Ramos (cell line): ENCODE measurements at regions not wholly inside any gene's neighbourhood (a gene's known extent, or its start where the extent isn't known, plus 50 kb on each side); places are given as distances from the start of the nearest gene placed in this dataset.

ENCODE experiments used
- in situ Hi-C: fragments of 300-500 bp; cut with MboI; formaldehyde crosslinking; loops from one replicate; pipeline ENCODE4 v1.14.3; 2022; ENCODE audit warnings: low sequenced_read_pairs; ENCODE audit not compliant: unreplicated experiment

- in situ Hi-C loops, result no loop called here
Observed at GRCh38 chr2:34909992-34910705, 1311.0 kb upstream of the FAM98A start.

GRCh38 chr2:34907812-34908211 lies 1308.7 kb upstream of the FAM98A start:
- in situ Hi-C loops, result no loop called here

DNA sequence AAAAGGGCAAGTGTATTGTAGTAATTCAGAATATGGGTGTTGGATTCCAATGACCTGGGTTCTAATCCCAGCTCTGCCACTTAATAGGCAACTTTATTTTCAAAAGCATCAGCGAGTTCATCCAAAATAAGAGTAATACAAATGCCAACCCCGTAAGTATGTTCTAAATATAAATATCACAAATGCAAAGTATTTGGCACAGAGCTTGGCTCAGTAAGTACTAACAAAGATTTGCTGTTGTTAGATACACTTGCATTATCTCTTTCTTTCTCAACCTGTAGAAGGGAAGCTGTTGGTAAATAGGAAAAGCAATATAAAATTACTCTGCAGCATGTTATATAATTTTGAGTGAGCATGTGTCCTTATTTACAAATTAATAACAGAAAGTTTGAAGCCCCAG lies 1302.6 kb upstream of the FAM98A start:
- in situ Hi-C loops, result no loop called here

DNA sequence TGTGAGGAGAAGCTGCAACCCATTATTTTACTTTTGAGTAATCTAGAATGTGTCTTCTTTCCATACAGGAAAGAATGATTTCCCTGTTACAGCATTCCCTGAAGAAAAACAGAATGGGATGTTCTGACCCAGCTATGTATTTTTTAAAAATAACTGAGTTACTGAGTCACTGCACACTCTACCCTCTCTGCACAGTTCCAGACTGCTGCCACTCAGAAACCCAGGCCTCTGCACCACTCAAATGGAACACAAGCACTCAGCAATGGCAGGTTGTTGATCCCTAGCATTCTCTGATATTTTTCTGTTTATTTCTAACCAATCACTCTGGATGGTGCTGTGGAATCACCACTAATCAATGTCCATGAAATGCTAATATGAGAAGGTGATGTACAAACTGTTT lies 1300.0 kb upstream of the FAM98A start:
- in situ Hi-C loops, result no loop called here

DNA sequence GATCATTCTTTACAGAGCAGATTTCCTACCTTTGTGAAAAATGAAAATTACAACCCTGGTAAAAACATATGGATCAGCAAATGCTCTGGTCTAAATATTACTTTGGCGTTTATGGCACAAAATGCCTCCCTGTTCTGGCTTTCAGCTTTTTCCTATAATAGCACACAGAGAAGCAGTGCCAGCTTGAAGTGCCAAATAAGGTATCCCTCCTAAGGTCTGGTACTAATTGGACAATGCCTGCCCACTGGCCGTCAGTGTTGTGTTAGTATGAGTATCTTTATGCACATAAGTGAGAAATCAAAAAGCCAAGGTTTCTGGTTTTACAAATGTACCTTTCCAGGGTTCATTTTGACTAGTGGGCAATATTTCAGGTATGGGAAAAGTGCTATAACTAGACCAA lies 1293.7 kb upstream of the FAM98A start:
- in situ Hi-C loops, result no loop called here

DNA sequence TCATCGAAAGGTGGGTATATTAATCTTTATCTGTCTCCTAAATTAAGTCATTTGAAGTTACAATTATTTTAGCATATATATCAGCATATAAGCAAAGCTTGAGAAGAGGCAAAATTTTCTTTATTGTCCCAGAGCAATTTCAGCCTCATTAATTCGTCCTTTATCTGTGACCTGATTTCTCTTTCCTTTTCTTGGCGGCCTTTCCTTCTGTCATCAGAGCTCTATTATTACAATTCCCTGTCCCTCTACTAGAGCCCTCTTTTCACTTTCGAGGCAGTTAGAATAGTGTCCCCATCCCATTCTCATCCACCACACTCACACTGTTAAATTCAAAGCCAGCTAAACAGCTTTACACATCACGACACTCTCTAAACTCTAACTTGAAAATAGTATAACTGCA lies 1293.2 kb upstream of the FAM98A start:
- in situ Hi-C loops, result no loop called here

GRCh38 chr2:34875091-34875745 lies 1276.1 kb upstream of the FAM98A start:
- in situ Hi-C loops, result no loop called here

DNA sequence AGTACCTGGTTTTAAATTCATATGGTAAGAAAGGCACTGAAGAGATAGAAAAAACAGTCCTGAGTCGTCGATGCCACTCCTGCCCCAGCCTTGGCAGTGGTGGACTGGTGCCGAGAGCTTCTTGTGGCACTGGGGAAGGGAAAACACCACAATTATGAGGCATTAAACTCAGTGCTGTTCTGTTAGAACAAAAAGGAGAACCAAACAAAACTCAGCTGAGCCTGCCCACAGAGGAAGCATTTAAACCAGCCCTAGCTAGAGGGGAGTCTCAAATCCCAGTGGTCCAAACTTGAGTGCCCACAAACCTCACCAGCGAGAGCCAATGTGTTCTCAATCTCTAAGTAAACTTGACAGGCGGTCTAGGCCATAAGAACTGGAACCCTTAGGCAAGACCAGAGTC lies 1254.5 kb upstream of the FAM98A start:
- in situ Hi-C loops, result no loop called here

- in situ Hi-C loops, result no loop called here
Observed at GRCh38 chr2:34851804-34852203, 1252.7 kb upstream of the FAM98A start.

DNA sequence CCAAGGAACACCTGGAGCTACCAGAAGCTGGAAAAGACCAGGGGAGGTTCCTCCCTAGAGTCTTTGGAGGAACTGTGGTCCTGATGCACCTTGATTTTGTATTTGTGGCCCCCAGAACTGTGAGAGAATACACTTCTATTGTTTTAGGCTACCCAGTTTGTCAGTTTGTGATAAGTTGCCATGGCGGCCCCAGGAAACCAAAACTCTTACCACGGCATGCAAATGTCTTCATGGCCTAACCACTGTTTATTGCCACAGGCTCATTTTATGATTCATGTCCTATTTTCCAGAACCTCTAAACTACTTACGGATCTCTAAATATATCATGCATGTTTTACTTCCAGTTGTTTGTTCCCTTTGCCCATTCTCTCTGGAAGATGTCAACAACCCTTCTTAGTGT lies 1250.7 kb upstream of the FAM98A start:
- in situ Hi-C loops, result no loop called here

DNA sequence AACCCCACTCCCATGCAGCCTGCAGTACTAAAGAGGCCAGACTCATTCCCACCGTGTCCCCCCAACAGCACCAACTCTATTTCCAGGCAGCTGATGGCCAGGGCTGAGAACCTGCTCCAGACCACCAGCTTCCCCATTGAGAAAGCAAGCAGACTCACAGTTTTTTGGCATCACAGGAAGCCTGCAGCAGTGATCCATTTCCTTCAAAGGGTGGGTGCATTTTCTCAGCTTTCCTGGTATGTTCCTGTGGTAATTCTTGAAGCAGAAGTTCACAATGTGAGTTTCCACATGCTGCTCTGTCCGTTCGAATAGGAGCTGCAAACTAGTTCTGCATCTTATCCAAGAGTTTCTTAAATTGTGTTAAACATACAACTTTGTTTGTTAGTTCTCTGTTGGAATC lies 1249.6 kb upstream of the FAM98A start:
- in situ Hi-C loops, result no loop called here

DNA sequence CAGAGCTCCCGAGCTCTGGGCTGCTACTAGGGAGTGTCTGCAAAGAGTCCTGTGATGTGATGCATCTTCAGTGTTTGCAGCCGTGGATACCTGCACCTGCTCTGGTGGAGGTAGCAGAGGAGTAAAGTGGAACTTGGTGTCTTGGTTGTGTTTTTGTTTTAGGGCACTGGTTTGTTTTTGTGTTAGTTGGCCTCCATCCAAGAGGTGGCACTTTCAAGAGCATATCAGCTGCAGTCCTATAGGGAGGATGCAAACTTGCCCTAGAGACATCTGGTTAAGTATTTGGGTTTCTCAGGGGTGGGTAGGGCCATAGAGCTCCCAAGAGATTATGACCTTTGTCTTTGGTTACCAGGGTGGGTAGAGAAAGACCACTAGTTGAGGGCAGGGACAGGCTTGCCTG lies 1249.0 kb upstream of the FAM98A start:
- in situ Hi-C loops, result no loop called here

DNA sequence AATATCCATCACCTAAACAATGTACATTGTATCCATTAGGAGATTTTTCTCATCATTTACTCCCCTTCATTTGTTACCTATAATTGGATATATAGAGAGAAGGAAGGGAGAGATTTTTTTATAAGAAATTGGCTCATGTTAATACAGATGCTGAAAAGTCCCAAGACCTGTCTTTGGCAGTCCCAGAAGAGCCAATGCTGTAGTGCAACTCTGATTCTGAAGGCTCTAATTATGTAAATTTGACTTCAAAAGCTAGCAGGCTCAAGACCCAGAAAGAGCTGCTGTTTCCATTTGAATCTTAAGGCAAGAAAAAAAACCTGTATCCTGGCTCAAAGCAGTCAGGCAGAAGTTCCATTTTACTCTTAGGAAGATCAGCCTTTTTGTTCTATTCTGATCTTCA lies 1245.5 kb upstream of the FAM98A start:
- in situ Hi-C loops, result no loop called here

DNA sequence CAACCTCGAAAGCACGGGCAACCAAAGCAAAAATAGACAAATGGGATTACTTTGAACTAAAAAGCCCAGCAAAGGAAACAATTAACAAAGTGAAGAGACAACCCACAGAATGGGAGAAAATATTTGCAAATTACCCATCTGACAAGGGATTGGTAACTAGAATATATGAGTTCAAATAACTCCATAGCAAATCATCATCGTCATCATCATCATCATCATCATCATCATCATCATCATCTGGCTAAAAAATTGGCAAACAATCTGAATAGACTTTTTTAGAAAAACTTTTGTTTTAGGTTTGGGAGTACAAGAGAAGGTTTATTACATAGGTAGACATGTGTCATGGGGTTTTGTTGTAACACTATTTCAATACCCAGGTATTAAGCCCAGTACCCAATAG lies 1239.3 kb upstream of the FAM98A start:
- in situ Hi-C loops, result no loop called here

DNA sequence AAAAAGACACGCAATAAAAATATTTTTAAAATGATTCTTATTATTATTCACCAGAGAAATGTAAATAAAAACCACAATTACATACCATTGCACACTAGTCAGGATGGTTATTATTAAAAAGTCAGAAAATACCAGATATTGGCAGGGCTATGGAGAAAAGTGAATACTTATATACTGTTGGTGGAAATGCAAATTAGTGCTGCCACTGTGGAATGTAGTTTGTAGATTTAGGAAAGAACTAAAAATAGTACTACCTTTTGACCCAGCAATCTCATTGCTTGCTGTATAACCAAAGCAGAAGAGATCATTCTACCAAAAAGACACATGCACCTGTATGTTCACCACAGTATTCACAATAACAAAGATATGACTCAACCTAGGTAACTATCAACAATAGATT lies 1237.3 kb upstream of the FAM98A start:
- in situ Hi-C loops, result no loop called here

GRCh38 chr2:34831096-34831495 lies 1232.0 kb upstream of the FAM98A start:
- in situ Hi-C loops, result no loop called here

- in situ Hi-C loops, result no loop called here
Observed at GRCh38 chr2:34828481-34828880, 1229.4 kb upstream of the FAM98A start.

GRCh38 chr2:34827398-34827797 lies 1228.3 kb upstream of the FAM98A start:
- in situ Hi-C loops, result no loop called here

DNA sequence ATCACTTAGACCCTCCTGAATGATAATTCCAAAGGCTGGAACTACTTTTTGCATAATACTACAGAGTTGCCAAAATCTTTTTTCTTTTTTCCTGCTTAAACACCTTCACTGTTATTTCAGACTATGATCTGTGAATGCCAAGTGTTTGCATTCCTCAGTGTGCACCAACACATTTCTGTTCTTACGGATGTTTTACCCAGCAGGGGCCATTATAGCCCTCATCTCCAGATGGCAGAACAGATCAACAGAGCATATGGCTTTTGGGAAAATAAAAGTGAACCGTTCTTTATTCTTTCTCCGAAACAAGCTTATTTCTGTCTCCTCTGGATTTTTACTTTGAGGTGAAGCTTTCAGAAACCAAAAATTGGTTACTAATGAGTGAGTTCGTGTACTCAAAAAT lies 1226.6 kb upstream of the FAM98A start:
- in situ Hi-C loops, result no loop called here

- in situ Hi-C loops, result no loop called here
Observed at GRCh38 chr2:34822616-34823015, 1223.5 kb upstream of the FAM98A start.

DNA sequence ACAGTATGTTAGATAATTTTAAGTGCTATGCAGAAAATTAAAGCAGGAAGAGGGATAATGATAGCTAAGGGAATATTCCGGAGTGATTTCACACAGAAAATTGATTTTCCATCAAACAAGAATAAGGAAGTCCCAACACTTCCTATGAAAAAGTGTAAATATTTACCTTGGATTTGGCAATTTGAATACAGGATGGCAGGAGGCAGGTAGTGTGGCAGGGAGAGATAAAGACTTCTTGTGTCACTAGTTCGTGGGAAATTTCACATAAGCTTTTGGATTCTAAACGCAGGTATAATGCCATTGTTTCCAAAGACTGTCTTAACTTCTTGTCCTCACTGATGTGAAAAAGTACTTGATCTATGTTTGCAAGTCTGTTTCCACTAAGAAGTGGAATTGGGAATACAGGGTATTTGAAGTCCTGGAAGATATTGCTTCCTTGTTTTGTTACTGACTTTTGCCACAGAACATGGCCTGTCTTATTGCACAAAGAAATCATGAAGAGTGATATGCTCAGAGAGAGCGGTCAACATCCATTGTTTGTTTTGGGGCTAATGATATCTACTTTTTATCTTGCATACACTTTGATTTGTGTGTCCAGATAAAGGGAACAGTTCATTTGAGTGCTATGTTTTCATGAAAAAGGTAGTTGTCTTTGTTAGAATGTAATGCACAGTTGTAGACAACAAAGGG lies 1216.1 kb upstream of the FAM98A start:
- in situ Hi-C loops, result no loop called here

- in situ Hi-C loops, result no loop called here
Observed at GRCh38 chr2:34810456-34810855, 1211.4 kb upstream of the FAM98A start.
